GM18870 (cell line): ENCODE measurements at regions not wholly inside any gene's neighbourhood (a gene's known extent, or its start where the extent isn't known, plus 50 kb on each side); places are given as distances from the start of the nearest gene placed in this dataset.

Experiments used
- ATAC-seq: cut with Tn5 transposase; IDR thresholded peaks from one replicate; pipeline ENCODE4 v1.9.1; 2021; ENCODE audit warnings: moderate library complexity; ENCODE audit not compliant: unreplicated experiment

- ATAC-seq = no peak
Measured at GRCh38 chr7:33725111-33726025, 180.0 kb upstream of the BMPER start.

- ATAC-seq = no peak
Measured at GRCh38 chr7:33726582-33726981, 178.8 kb upstream of the BMPER start.

DNA sequence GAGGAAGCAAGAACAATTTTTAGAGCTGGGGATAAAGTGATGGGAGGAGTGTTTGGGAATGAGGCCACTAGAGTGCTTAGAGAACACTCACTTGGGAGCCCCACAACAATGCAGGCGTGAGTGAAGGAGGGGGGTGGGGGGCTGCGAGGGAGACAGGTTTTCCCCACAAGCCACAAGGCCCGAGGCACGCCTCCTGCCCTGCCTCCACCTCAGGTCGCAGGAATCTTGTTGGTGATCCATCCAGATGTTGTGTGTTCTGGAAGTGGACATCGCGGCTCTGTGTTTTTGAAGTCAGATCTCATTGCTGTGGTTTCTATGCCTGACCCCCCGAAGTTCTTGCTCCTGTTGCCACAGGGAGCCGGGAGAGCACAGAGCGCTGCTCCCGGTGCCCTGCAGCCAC, 178.0 kb upstream of the BMPER start:
- ATAC-seq = no peak

- no peak for ATAC-seq
Measured at GRCh38 chr7:33728873-33729551, 176.3 kb upstream of the BMPER start.

DNA sequence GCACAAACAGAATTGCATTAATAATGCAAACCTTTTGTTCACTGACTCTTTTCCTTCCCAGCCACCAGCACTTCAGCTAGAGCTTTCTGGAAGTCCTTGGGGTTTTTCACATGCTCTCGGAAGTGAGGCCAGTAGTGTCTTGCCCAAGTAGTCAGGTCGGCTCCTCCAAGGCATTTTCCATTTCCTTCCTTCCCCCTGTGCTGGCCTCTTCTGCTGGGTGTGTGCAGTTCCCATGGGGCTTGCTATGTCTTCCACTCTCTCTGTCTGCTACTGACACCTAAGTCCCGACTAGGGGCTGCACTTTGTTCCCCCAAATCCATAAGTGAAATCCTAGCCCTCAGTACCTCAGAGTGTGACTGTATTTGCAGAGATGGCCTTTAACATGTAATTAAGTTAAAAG, 175.6 kb upstream of the BMPER start:
- no peak for ATAC-seq

DNA sequence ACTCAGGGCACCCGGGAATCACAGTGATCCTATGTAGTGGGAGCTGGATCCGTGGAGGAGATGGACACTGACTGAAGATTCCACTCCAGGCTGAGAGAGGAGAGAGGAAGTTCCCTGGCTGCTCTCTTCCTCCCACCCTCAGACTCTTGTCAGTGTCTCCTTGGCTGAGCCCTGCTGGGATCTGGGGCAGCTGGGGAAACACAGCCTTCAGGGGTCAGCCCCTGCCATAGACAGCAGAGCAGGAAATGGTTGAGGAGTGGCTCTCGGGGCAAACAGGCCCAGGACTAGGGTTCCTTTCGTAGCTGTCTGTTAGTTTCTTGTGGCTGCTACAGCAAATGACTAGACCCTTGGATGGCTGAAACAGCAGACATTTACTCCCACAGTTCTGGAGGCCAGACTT, 174.4 kb upstream of the BMPER start:
- no peak for ATAC-seq

GRCh38 chr7:33731912-33732311, 173.4 kb upstream of the BMPER start:
- ATAC-seq = no peak

- no peak for ATAC-seq
Measured at GRCh38 chr7:33732462-33732861, 172.9 kb upstream of the BMPER start.

DNA sequence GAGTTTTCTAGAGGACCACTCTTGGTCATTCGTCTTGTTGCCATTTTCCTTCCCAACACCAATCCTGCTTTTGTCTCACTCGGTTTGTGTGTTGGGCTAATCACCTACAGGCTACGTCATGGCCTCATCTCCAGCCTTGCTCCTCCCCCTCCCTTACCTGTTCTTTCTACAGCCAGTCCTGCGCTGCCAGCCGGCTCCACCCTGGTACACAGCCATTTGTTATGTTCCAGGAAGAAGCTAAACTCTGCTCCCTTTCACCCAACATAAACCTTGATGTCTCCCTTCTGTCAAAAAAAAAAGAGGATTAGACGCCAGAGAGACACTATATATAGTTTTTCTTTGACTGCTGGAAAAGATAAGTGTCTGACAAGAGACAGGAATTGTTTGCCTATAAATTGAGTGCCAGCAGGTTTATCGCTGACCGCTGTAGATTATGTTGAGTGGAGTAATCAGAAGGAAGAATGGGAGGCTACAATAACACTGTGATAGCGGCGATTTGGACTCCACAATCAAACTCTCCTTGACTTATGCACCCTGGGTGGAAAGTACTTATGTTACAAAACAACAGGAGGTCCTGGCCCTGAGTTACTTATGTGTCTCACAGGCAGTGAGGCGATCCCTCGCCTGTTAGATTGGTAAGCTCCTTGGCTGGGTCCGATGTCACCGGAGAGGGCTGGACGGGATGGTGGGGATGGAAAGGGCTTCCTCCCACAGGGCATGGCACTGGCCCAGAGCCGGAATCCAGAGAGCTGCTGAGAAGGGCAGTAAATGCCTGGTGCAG, 171.3 kb upstream of the BMPER start:
- no peak for ATAC-seq

GRCh38 chr7:33735403-33735802, 169.9 kb upstream of the BMPER start:
- no peak for ATAC-seq

DNA sequence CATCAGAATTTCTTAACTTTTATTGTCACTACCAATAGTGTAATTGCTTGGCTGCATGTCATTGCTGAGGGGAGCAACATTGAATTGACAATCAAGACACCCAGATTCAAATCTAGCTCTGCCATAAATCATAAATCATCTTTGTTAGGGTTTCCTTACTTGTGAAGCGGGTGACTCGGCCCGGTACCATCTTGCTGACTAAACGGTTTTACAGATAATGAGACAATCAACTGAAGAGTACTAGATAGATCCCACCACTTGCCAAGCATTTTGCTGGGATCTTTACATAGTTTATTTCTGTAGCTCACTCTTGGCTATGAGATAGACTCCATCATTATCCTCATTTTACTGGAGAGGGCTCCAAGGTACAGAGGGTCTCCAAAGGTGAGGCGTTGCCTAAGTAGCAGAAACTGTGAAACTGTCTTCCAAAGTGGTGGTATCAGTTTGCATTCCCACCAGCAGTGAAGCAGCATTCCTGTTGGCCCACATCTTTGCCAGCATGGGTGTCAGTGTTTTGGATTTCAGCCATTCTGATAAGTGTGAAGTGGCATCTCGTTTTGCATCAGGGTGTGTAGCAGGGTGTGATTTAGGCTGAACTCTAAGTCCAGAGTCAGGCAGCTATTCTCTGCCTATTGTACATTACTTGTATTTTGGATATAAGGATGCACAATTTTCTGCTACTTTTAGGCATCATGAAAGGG, 168.7 kb upstream of the BMPER start:
- no peak for ATAC-seq

- no peak for ATAC-seq
Measured at GRCh38 chr7:33738260-33738935, 166.9 kb upstream of the BMPER start.

DNA sequence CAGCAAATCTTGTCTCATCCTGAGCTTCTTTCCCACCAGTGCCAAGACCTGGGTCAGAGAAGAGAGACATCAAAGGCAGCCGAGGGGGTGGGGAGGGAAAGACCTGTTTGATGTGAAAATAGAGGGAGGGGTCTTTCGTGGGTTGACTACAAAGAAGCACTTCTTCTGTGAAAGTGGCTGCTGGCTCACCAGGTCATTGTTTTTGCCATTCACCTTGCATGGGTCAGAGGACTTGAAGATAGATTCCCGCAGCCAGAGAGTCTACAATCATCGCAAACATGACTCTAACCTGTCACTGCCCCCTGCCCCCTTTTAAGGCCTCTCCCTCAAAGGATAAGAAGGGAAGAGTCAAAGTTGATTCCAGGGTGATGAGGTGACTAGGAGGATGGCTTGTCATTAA, 166.1 kb upstream of the BMPER start:
- ATAC-seq = no peak

DNA sequence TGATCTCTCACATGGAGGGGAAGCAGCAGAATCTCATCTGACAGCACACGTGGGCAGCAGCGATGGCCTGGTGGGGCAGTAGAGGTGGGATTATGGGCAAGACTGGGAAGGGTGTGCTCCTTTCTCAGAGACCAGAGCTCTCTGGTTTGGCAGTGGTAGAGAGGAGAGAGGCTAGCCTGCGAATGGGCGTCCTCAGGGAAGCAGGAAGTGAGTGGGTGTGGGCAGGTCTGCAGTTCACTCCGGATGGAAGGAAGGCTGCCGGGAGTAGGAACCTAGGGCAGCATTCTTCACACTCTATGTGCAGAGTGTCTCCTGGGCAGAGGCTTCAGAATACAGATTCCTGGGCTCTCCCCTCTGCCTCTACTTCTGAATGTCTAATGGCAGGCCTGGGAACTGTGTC, 162.8 kb upstream of the BMPER start:
- no peak for ATAC-seq

DNA sequence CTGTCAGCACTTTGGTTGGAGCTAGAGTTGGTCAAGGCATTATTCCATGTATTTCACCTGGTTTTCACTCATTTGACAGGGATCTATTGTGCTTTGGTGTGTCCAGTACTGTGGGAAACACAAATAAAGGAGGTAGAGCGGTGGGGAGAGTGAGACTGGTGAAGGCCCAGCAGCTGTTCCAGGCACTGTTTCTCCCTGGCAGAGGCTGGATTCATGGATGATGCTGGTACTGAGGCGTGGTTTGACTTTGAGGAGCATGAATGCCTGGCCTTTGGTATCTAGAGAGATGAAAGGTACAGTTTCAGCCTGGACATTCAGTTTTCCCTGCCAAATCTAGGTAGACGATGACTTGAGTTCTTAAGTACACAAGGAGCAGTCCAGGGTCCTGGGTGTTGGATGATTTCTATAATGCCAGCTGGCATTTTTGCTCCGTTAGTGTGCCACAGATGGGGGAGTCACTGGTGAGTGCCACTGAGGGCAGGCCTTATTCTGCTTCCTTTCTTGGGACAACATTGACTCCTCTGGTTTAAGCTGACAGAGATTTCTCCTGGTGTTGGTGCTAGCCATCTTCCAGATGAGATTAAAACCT, 162.2 kb upstream of the BMPER start:
- ATAC-seq = no peak

DNA sequence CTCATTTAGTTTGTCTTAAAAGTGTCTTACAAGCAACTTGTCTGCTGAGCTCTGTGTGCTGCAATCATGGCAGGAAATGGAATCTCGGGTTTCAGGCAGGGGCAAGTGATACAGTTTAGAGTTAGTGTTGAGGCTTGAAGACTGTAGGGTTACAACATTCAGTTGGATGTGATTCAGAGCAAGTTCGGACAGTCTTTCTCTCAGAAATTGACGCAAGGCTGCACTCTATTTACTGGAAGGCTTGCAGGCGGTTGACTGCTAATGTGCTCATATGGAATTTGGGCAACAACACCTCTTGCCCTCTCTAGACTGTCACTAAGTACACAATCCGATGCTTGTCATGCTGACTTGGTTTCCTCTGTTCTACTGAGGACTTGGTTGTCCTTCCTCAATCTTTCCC, 161.7 kb upstream of the BMPER start:
- ATAC-seq = no peak

DNA sequence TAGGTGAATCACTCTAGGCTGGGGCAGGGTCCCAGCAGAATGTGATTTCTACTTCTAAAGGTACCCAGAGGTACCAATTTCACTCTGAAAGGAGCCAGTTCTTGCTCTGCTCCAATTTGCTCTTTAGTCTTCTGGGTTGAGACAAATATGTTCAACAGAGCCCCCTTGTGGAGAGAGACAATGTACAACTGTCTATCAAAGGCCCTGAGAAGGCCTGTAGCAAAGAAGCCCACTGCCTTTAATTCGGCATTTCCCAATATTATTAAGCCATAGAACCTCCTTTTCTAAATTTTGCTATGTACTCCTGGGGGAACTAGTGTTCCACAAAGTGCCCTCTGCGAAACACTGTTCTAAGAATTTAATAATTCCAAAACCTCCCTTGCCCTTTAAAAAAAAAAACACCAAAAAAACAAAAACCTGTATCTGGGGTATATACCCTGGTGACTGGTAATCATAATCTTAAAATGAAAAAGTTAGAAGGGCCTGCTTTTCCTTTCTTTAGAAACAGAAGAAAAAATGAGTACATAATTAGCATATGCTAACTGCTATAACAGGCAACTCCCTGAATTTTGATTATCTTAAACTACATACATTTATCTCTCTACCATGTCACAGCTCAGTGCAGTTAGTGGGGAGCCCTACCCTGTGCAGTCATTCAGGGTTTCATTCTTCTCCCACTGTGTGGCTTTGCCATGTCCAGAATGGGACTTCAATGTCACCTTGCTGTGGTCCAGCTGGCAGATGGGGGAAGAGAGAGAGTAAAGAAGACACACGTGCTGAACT, 160.9 kb upstream of the BMPER start:
- no peak for ATAC-seq

GRCh38 chr7:33745934-33746333, 159.4 kb upstream of the BMPER start:
- no peak for ATAC-seq

- ATAC-seq = no peak
Measured at GRCh38 chr7:33748793-33749192, 156.5 kb upstream of the BMPER start.
